Activated naive CD4-positive, alpha-beta T cell treated with anti-CD3 and anti-CD28 coated beads, Interleukin-2, amount 10 ng/mL, durations not matched to agents 7 days and 5 days (primary cell): ENCODE measurements at regions not wholly inside any gene's neighbourhood (a gene's known extent, or its start where the extent isn't known, plus 50 kb on each side); places are given as distances from the start of the nearest gene placed in this dataset.

Experiments
- CTCF ChIA-PET: fragments of 350-600 bp; sonication (Branson Sonifier 250); formaldehyde crosslinking; loops from one replicate; lab custom pipeline; 2021; ENCODE audit warnings: antibody characterized with exemption; lab: Charles Lee
- DNase-seq: peaks from one replicate; pipeline ENCODE4 v3.0.0-alpha.2; 2020
- H3K27ac Mint-ChIP-seq: one replicate; pipeline ENCODE4 v1.8.0; 2021; ENCODE audit warnings: mild to moderate bottlenecking, moderate library complexity, mixed read lengths
- H3K27me3 Mint-ChIP-seq: one replicate; pipeline ENCODE4 v1.8.0; 2021; ENCODE audit warnings: mild to moderate bottlenecking, mixed read lengths
- H3K36me3 Mint-ChIP-seq: one replicate; pipeline ENCODE4 v1.8.0; 2021; ENCODE audit warnings: mixed read lengths
- H3K4me1 Mint-ChIP-seq: one replicate; pipeline ENCODE4 v1.8.0; 2021; ENCODE audit warnings: mixed read lengths
- H3K4me3 Mint-ChIP-seq: one replicate; pipeline ENCODE4 v1.8.0; 2021; ENCODE audit warnings: mild to moderate bottlenecking, moderate library complexity, mixed read lengths
- H3K9me3 Mint-ChIP-seq: one replicate; pipeline ENCODE4 v1.8.0; 2021; ENCODE audit warnings: mixed read lengths

DNA sequence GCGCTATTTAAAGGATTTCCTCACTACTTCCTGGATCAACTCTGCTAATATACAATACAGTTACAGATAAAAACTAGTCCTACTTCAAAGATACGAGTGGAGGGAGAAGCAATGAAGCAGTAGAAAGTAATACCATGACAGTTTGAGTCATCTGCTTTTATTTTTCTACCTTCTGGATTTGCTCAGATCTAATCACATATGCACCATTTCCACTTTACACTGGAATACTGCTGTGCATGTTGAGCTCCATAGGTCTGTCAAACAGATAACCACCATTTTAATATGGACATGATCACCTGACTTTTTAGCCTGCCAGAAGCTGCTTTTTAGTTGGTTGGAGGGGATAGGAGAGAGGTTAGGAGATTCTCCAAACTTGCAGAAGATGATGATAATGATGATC lies 92.5 kb downstream of the MMUT start:
- no peak for DNase-seq
- H3K4me1 Mint-ChIP-seq: no peaks in the 10 kb centered on the region
- H3K36me3 Mint-ChIP-seq: no peaks in the 10 kb centered on the region
- no peak overlapping the region for H3K27ac Mint-ChIP-seq
- CTCF ChIA-PET: no interaction called here
- H3K4me3 Mint-ChIP-seq: no peak overlapping the region
- no peaks in the 10 kb centered on the region for H3K27me3 Mint-ChIP-seq
- H3K9me3 Mint-ChIP-seq: peaks cover 5% of the 10 kb centered on the region

GRCh38 chr6:49366539-49366938 lies 96.5 kb downstream of the MMUT start:
- H3K36me3 Mint-ChIP-seq: no peaks in the 10 kb centered on the region
- DNase-seq: no peak
- CTCF ChIA-PET: no interaction called here
- H3K9me3 Mint-ChIP-seq: peaks cover 5% of the 10 kb centered on the region
- H3K27me3 Mint-ChIP-seq: no peaks in the 10 kb centered on the region
- H3K27ac Mint-ChIP-seq: no peak overlapping the region
- H3K4me3 Mint-ChIP-seq: no peak overlapping the region
- H3K4me1 Mint-ChIP-seq: no peaks in the 10 kb centered on the region

GRCh38 chr6:49348561-49348960 lies 114.5 kb downstream of the MMUT start:
- Mint-ChIP-seq H3K4me1 (no peaks in the 10 kb centered on the region), H3K9me3 (no peaks in the 10 kb centered on the region), H3K4me3 (no peak overlapping the region), H3K27me3 (no peaks in the 10 kb centered on the region), H3K36me3 (no peaks in the 10 kb centered on the region), H3K27ac (no peak overlapping the region)
- CTCF ChIA-PET: no interaction called here
- no peak for DNase-seq

DNA sequence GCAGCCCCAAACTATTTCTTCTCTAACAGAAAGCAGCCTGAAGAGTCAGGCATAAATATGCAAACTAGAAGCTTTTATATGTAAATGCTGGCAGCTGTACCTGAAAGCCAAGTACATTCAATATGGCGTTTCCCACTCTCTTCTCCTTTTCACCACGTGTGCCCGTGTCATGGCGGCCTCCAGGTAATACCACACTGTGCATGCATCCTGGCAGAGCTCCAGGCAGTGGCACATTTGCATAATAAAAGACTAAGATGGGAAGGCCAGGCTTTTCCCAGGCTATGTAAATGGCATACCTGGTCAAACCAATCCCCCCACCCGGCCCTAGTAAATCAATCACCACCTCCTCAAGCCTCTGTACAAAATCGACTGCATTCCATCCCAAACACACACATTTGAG lies 120.6 kb downstream of the MMUT start:
- H3K9me3 Mint-ChIP-seq: peaks cover 3% of the 10 kb centered on the region
- H3K27me3 Mint-ChIP-seq: no peaks in the 10 kb centered on the region
- no peaks in the 10 kb centered on the region for H3K4me1 Mint-ChIP-seq
- CTCF ChIA-PET: no interaction called here
- H3K4me3 Mint-ChIP-seq: no peak overlapping the region
- H3K36me3 Mint-ChIP-seq: no peaks in the 10 kb centered on the region
- no peak overlapping the region for H3K27ac Mint-ChIP-seq
- no peak for DNase-seq

DNA sequence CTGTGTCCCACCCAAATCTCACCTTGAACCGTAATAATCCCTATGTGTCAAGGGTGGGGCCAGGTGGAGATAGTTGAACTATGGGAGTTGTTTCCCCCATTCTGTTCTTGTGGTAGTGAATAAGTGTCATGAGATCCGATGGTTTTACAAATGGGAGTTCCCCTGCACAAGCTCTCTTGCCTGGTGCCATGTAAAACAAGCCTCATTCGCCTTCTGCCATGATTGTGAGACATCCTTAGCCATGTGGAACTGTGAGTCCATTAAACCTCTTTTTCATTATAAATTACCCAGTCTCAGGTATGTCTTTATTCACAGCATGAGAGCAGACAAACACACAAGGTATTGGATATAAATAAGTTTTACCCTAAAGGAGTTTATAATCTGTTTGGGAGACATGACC lies 121.2 kb downstream of the MMUT start:
- H3K27ac Mint-ChIP-seq: no peak overlapping the region
- no peaks in the 10 kb centered on the region for H3K36me3 Mint-ChIP-seq
- CTCF ChIA-PET: no interaction called here
- DNase-seq: no peak
- H3K9me3 Mint-ChIP-seq: peaks cover 3% of the 10 kb centered on the region
- no peak overlapping the region for H3K4me3 Mint-ChIP-seq
- no peaks in the 10 kb centered on the region for H3K27me3 Mint-ChIP-seq
- no peaks in the 10 kb centered on the region for H3K4me1 Mint-ChIP-seq

DNA sequence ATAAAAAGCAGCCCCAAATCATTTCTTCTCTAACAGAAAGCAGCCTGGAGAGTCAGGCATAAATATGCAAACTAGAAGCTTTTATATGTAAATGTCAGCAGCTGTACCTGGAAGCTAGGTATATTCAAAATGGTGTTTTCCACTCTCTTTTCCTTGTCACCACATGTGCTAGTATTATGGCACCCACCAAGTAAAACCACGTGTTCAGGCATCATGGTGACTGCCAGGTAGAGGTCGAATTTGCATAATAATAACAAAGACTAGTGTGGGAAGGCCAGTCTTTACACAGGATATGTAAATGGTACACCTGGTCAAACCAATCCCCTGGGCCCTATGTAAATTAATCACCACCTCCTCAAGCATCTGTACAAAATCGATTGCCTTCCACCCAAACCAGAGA lies 124.0 kb downstream of the MMUT start:
- peaks cover 3% of the 10 kb centered on the region for H3K9me3 Mint-ChIP-seq
- no peak for DNase-seq
- no peak overlapping the region for H3K4me3 Mint-ChIP-seq
- no peaks in the 10 kb centered on the region for H3K27me3 Mint-ChIP-seq
- CTCF ChIA-PET: no interaction called here
- H3K36me3 Mint-ChIP-seq: no peaks in the 10 kb centered on the region
- no peak overlapping the region for H3K27ac Mint-ChIP-seq
- no peaks in the 10 kb centered on the region for H3K4me1 Mint-ChIP-seq

- H3K36me3 Mint-ChIP-seq: no peaks in the 10 kb centered on the region
- no peak overlapping the region for H3K4me3 Mint-ChIP-seq
- H3K27me3 Mint-ChIP-seq: no peaks in the 10 kb centered on the region
- no peaks in the 10 kb centered on the region for H3K4me1 Mint-ChIP-seq
- H3K27ac Mint-ChIP-seq: no peak overlapping the region
- H3K9me3 Mint-ChIP-seq: no peaks in the 10 kb centered on the region
- no peak for DNase-seq
- CTCF ChIA-PET: no interaction called here
Observed at GRCh38 chr6:49336514-49337131, 126.4 kb downstream of the MMUT start.

DNA sequence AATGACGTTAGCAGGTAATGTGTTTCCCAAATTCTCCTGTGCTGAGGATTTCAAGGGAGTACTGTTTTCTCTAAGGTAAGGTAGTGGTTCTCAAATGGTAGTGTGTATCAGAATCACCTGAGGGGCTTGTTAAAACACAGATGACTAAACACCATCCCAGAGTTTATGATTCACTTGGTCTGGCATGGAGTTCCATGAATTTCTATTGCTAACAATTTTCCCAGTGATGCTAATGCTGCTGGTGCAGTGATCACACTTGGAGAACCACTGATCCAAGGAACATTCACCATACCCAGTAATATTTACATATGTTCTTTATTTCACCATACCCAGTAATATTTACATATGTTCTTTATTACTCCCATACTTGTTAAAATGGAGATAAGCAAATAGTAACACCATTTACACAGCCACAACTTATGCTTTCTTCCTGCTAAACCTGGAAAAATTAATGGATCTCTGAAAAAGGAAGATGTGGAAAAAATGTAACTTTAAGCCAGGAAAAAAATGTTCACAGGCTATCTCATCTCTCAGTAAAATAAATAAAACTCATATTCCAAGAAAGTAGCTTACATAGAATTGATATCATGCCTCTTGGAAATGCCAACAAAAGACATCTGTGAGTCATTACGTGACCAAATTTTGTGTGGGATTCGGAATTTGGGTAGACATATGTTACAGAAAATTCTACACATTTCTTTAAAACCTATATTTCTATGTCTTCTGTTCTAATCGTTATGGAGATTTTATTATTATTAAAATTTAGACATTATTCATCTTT lies 129.5 kb downstream of the MMUT start:
- DNase-seq: no peak
- Mint-ChIP-seq H3K36me3 (no peaks in the 10 kb centered on the region), H3K4me1 (no peaks in the 10 kb centered on the region), H3K27ac (no peak overlapping the region), H3K9me3 (no peaks in the 10 kb centered on the region), H3K4me3 (no peak overlapping the region), H3K27me3 (no peaks in the 10 kb centered on the region)
- CTCF ChIA-PET: no interaction called here

GRCh38 chr6:49332781-49333180 lies 130.3 kb downstream of the MMUT start:
- H3K27ac Mint-ChIP-seq: no peak overlapping the region
- no peaks in the 10 kb centered on the region for H3K9me3 Mint-ChIP-seq
- CTCF ChIA-PET: no interaction called here
- no peak for DNase-seq
- no peak overlapping the region for H3K4me3 Mint-ChIP-seq
- no peaks in the 10 kb centered on the region for H3K27me3 Mint-ChIP-seq
- H3K4me1 Mint-ChIP-seq: no peaks in the 10 kb centered on the region
- H3K36me3 Mint-ChIP-seq: no peaks in the 10 kb centered on the region

- no peak overlapping the region for H3K4me3 Mint-ChIP-seq
- CTCF ChIA-PET: no interaction called here
- no peaks in the 10 kb centered on the region for H3K36me3 Mint-ChIP-seq
- H3K9me3 Mint-ChIP-seq: no peaks in the 10 kb centered on the region
- no peaks in the 10 kb centered on the region for H3K27me3 Mint-ChIP-seq
- no peak overlapping the region for H3K27ac Mint-ChIP-seq
- DNase-seq: no peak
- H3K4me1 Mint-ChIP-seq: no peaks in the 10 kb centered on the region
Observed at GRCh38 chr6:49329186-49329585, 133.9 kb downstream of the MMUT start.

DNA sequence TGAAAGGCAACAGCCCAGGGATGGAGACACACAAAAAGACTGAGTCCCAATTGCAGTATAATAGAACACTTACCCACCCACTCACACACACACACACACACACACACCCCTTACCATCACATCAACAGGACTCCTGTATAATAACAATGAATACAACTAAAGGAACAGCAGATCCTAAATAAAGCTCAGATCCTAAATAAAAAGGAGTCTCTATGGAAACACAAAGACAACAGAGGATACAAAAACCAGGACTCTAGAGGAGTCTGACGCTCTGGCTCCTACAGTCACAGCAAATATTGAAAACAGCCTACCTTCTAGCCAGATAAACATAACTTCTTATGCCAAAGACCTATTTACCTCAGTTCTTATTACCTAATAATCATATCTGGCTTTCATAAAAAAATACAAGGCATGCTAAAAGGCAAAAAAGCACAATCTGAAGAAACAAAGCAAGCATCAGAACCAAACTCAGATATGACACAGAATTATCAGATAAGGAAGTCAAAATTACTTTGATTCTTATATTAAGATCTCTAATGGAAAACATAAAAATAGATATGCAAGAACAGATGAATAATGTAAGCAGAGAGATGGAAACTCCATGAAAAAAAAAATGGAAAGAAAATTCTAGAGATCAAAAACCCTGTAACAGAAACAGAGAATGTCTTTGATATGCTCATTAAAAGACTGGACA lies 134.9 kb downstream of the MMUT start:
- no peaks in the 10 kb centered on the region for H3K27me3 Mint-ChIP-seq
- CTCF ChIA-PET: no interaction called here
- H3K4me1 Mint-ChIP-seq: no peaks in the 10 kb centered on the region
- H3K9me3 Mint-ChIP-seq: no peaks in the 10 kb centered on the region
- H3K4me3 Mint-ChIP-seq: no peak overlapping the region
- H3K27ac Mint-ChIP-seq: no peak overlapping the region
- no peak for DNase-seq
- H3K36me3 Mint-ChIP-seq: no peaks in the 10 kb centered on the region

- CTCF ChIA-PET: no interaction called here
- Mint-ChIP-seq H3K9me3 (no peaks in the 10 kb centered on the region), H3K4me1 (no peaks in the 10 kb centered on the region), H3K27ac (no peak overlapping the region), H3K27me3 (no peaks in the 10 kb centered on the region), H3K36me3 (no peaks in the 10 kb centered on the region), H3K4me3 (no peak overlapping the region)
- DNase-seq: no peak
Observed at GRCh38 chr6:49327571-49327970, 135.5 kb downstream of the MMUT start.

GRCh38 chr6:49327005-49327404 lies 136.0 kb downstream of the MMUT start:
- no peaks in the 10 kb centered on the region for H3K36me3 Mint-ChIP-seq
- CTCF ChIA-PET: no interaction called here
- no peaks in the 10 kb centered on the region for H3K9me3 Mint-ChIP-seq
- H3K4me3 Mint-ChIP-seq: no peak overlapping the region
- H3K4me1 Mint-ChIP-seq: no peaks in the 10 kb centered on the region
- H3K27ac Mint-ChIP-seq: no peak overlapping the region
- DNase-seq: no peak
- H3K27me3 Mint-ChIP-seq: no peaks in the 10 kb centered on the region

- Mint-ChIP-seq H3K27me3 (no peaks in the 10 kb centered on the region), H3K4me3 (no peak overlapping the region), H3K36me3 (no peaks in the 10 kb centered on the region), H3K9me3 (no peaks in the 10 kb centered on the region), H3K27ac (no peak overlapping the region), H3K4me1 (no peaks in the 10 kb centered on the region)
- CTCF ChIA-PET: no interaction called here
- DNase-seq: no peak
Observed at GRCh38 chr6:49326347-49326746, 136.7 kb downstream of the MMUT start.

- Mint-ChIP-seq H3K27ac (no peak overlapping the region), H3K4me1 (no peaks in the 10 kb centered on the region), H3K9me3 (no peaks in the 10 kb centered on the region), H3K4me3 (no peak overlapping the region), H3K36me3 (no peaks in the 10 kb centered on the region), H3K27me3 (no peaks in the 10 kb centered on the region)
- DNase-seq: no peak
- CTCF ChIA-PET: no interaction called here
Observed at GRCh38 chr6:49325891-49326290, 137.2 kb downstream of the MMUT start.
